GM12878 (cell line): ENCODE measurements at regions not wholly inside any gene's neighbourhood (a gene's known extent, or its start where the extent isn't known, plus 50 kb on each side); places are given as distances from the start of the nearest gene placed in this dataset.

Experiments
- CTCF ChIP-seq, 3 experiments: IDR thresholded peaks in 2 of 3; conservative IDR thresholded peaks in 1 of 3; 2 replicates each; pipeline ENCODE4 v1.5.1; 2011; ENCODE audit warnings: low read depth in 3 of 3, low read length in 3 of 3, mild to moderate bottlenecking in 3 of 3, control low read depth in 2 of 3, moderate library complexity in 2 of 3, inconsistent platforms in 1 of 3, mixed read lengths in 1 of 3; ENCODE audit not compliant: control insufficient read depth in 2 of 3, insufficient read depth in 1 of 3; ENCODE audit errors: extremely low read depth in 1 of 3
- EZH2 ChIP-seq: IDR thresholded peaks from 2 replicates; pipeline ENCODE4 v1.6.1; 2012; ENCODE audit warnings: low read depth, mild to moderate bottlenecking, control low read depth, inconsistent platforms, low read length, borderline replicate concordance; ENCODE audit not compliant: control insufficient read depth
- KDM1A ChIP-seq: fragments of 200-600 bp; sonication (generic); IDR thresholded peaks from 2 replicates; pipeline ENCODE4 v1.6.1; 2016; ENCODE audit warnings: borderline replicate concordance
- MAX ChIP-seq: IDR thresholded peaks from 2 replicates; pipeline ENCODE4 v1.6.1; 2012; ENCODE audit warnings: low read depth, low read length, improper control_type of control experiment
- MEF2A ChIP-seq: IDR thresholded peaks from 2 replicates; pipeline ENCODE4 v1.6.1; 2011; ENCODE audit warnings: low read depth, mild to moderate bottlenecking, low read length, moderate library complexity; ENCODE audit not compliant: insufficient read depth
- NBN ChIP-seq: fragments of 450-650 bp; IDR thresholded peaks from 2 replicates; pipeline ENCODE4 v1.6.1; 2016
- PML ChIP-seq: IDR thresholded peaks from 2 replicates; pipeline ENCODE4 v1.6.1; 2012; ENCODE audit warnings: low read length, inconsistent platforms
- POLR2A ChIP-seq: IDR thresholded peaks from 2 replicates; pipeline ENCODE4 v1.6.1; 2011; ENCODE audit warnings: low read depth, mild to moderate bottlenecking, low read length
- SIN3A ChIP-seq: IDR thresholded peaks from 2 replicates; pipeline ENCODE4 v1.6.1; 2012; ENCODE audit warnings: low read depth, low read length, improper control_type of control experiment
- SMC3 ChIP-seq: IDR thresholded peaks from 2 replicates; pipeline ENCODE4 v1.6.1; 2011; ENCODE audit warnings: low read length, improper control_type of control experiment, borderline replicate concordance
- SPI1 ChIP-seq: IDR thresholded peaks from 2 replicates; pipeline ENCODE4 v1.6.1; 2011; ENCODE audit warnings: low read depth, mild to moderate bottlenecking, low read length, moderate library complexity, borderline replicate concordance; ENCODE audit not compliant: insufficient read depth
- TAF1 ChIP-seq: IDR thresholded peaks from 2 replicates; pipeline ENCODE4 v1.6.1; 2011; ENCODE audit warnings: mild to moderate bottlenecking, low read depth, low read length, borderline replicate concordance
- TARDBP ChIP-seq: IDR thresholded peaks from 2 replicates; pipeline ENCODE4 v1.6.1; 2016; ENCODE audit warnings: borderline replicate concordance
- ZBED1 ChIP-seq: IDR thresholded peaks from 2 replicates; pipeline ENCODE4 v1.6.1; 2016; ENCODE audit warnings: borderline replicate concordance

GRCh38 chr10:2895594-2896196 lies 171.7 kb upstream of the PFKP start:
- TF ChIP-seq NBN: no peak
- TF ChIP-seq ZBED1: no peak
- no peak for TF ChIP-seq KDM1A
- no peak for TF ChIP-seq EZH2
- no peak for TF ChIP-seq MAX
- TF ChIP-seq TARDBP: no peak
- no peak for TF ChIP-seq CTCF (IDR thresholded peaks at IDR 0.05 in 2 of 3, conservative IDR thresholded peaks at IDR 0.05 in 1 of 3; ENCODE audit: control insufficient read depth in 2 of 3, extremely low read depth in 1 of 3, insufficient read depth in 1 of 3, low read depth in 3 of 3, low read length in 3 of 3)
- TF ChIP-seq SPI1: no peak
- no peak for TF ChIP-seq PML
- TF ChIP-seq SIN3A: no peak
- TF ChIP-seq MEF2A: no peak
- no peak for TF ChIP-seq POLR2A
- TF ChIP-seq SMC3: no peak
- no peak for TF ChIP-seq TAF1
